MCF 10A (cell line): ENCODE measurements at regions not wholly inside any gene's neighbourhood (a gene's known extent, or its start where the extent isn't known, plus 50 kb on each side); places are given as distances from the start of the nearest gene placed in this dataset.
"Not testable (repeated sequence)": the region's sequence is repeated elsewhere in the genome, so short reads cannot be mapped to it uniquely, and the experiment has no call there.

Experiments used
- BruUV-seq: library from RNA; stranded (reverse); fragments of 400-500 nt; replicated peaks from 2 replicates; lab custom pipeline; 2021; lab: Mats Ljungman, UMichigan
- CTCF ChIA-PET: fragments of 300-600 bp; sonication (Branson Sonifier 250); formaldehyde crosslinking; extraction: SDS; loops from one replicate; lab custom pipeline; 2021; ENCODE audit warnings: antibody characterized with exemption, inconsistent platforms; lab: Yijun Ruan, JAX
- POLR2A ChIA-PET: fragments of 300-600, 350-650 bp; sonication (Branson Sonifier 250); formaldehyde crosslinking; extraction: SDS; loops from one replicate; lab custom pipeline; 2020; ENCODE audit warnings: antibody characterized with exemption, inconsistent platforms; lab: Yijun Ruan, JAX
- DNase-seq: peaks from one replicate; pipeline ENCODE4 v3.0.0-alpha.2; 2018; ENCODE audit not compliant: unreplicated experiment
- H3K27ac Mint-ChIP-seq: one replicate; pipeline ENCODE4 v1.8.0; 2022; ENCODE audit warnings: mild to moderate bottlenecking, low read depth, mixed read lengths; ENCODE audit not compliant: unreplicated experiment
- H3K27me3 Mint-ChIP-seq: one replicate; pipeline ENCODE4 v1.8.0; 2022; ENCODE audit warnings: mixed read lengths; ENCODE audit not compliant: insufficient read depth, unreplicated experiment
- H3K36me3 Mint-ChIP-seq: one replicate; pipeline ENCODE4 v1.8.0; 2022; ENCODE audit warnings: mild to moderate bottlenecking, moderate library complexity, mixed read lengths; ENCODE audit not compliant: insufficient read depth, unreplicated experiment
- H3K4me1 Mint-ChIP-seq: one replicate; pipeline ENCODE4 v1.8.0; 2022; ENCODE audit warnings: mixed read lengths; ENCODE audit not compliant: insufficient read depth, unreplicated experiment
- H3K4me3 Mint-ChIP-seq: one replicate; pipeline ENCODE4 v1.8.0; 2022; ENCODE audit warnings: mild to moderate bottlenecking, moderate library complexity, mixed read lengths; ENCODE audit not compliant: unreplicated experiment
- H3K9me3 Mint-ChIP-seq: one replicate; pipeline ENCODE4 v1.8.0; 2022; ENCODE audit warnings: mixed read lengths; ENCODE audit not compliant: unreplicated experiment
- intact Hi-C: fragments of 100-400 bp; cut with micrococcal nuclease; formaldehyde crosslinking; loops from 2 replicates; pipeline ENCODE4 v1.14.1; 2022
- TF ChIP-seq, protein P1 (sequence below): fragments of 200-600 bp; IDR thresholded peaks from one replicate; pipeline ENCODE4 v1.8.0; 2022; ENCODE audit warnings: antibody characterized with exemption, mild to moderate bottlenecking; ENCODE audit not compliant: unreplicated experiment

DNA sequence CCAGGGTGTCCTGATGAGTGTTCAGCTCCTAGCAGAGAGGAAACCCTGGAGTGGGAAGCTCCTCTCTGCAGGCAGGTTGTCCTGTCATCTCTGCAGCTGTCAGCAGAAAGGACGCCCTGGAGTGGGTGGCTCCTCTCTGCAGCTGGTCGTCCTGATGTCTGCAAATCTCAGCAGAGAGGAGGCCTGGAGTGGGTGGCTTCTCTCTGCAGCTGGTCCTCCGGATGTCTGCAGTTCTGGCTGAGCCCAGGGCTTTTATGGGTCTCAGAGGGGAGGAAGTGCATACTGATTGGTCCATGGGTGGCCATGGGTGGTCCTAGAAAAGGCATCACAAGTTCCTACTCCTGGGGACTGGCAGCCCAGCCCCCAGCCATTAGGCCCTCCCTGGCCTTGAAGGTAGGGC, 102.6 kb upstream of the BNIP2 start:
- no peak for DNase-seq
- Mint-ChIP-seq H3K27me3 (peaks cover 7% of the 10 kb centered on the region), H3K9me3 (no peaks in the 10 kb centered on the region), H3K27ac (no peak overlapping the region), H3K4me1 (peaks cover 16% of the 10 kb centered on the region), H3K4me3 (no peak overlapping the region), H3K36me3 (no peaks in the 10 kb centered on the region)
- CTCF ChIA-PET, result interaction anchor here (0.7 to 1.1 kb wide), 3 partner anchors 11 to 1748 kb away, joined by 3 read pairs; no protein-coding TSS in a partner anchor
- TF ChIP-seq, protein P1, sequence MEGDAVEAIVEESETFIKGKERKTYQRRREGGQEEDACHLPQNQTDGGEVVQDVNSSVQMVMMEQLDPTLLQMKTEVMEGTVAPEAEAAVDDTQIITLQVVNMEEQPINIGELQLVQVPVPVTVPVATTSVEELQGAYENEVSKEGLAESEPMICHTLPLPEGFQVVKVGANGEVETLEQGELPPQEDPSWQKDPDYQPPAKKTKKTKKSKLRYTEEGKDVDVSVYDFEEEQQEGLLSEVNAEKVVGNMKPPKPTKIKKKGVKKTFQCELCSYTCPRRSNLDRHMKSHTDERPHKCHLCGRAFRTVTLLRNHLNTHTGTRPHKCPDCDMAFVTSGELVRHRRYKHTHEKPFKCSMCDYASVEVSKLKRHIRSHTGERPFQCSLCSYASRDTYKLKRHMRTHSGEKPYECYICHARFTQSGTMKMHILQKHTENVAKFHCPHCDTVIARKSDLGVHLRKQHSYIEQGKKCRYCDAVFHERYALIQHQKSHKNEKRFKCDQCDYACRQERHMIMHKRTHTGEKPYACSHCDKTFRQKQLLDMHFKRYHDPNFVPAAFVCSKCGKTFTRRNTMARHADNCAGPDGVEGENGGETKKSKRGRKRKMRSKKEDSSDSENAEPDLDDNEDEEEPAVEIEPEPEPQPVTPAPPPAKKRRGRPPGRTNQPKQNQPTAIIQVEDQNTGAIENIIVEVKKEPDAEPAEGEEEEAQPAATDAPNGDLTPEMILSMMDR, result no peak
- POLR2A ChIA-PET, result interaction anchor here (0.6 to 1.0 kb wide), 3 partner anchors 15 to 95 kb away, joined by 3 to 4 read pairs (median 4); no protein-coding TSS in a partner anchor
- BruUV-seq, result no TSS peak
- intact Hi-C loops, result no loop called here

DNA sequence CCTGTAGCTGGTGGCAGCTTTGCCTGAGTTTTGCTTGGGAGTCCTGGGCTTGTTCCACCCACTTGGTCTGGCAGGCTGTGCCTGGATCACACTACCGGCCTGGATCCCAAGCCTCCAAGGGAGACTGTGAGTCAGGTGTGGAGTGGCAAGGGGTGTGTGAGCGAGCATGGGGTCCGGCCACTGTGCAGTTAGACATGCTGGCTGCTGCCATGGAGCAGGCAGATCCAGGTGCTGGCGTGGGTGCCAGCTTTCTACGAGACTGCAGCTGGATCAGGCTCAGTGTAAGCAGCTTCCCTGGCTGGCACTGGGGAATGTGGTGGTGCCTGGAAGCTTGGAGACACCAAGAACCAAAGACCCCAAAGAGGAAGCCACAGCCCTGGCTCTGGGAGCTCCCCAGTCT, 102.0 kb upstream of the BNIP2 start:
- H3K9me3 Mint-ChIP-seq, result no peaks in the 10 kb centered on the region
- no TSS peak for BruUV-seq
- ChIA-PET POLR2A (interaction anchor here (0.9 to 1.0 kb wide), 2 partner anchors 14 to 95 kb away, joined by 3 to 4 read pairs; no protein-coding TSS in a partner anchor), CTCF (interaction anchor here (0.7 to 1.1 kb wide), 3 partner anchors 12 to 1747 kb away, joined by 3 read pairs; no protein-coding TSS in a partner anchor)
- TF ChIP-seq, protein P1, result no peak
- intact Hi-C loops, result no loop called here
- no peak overlapping the region for H3K4me3 Mint-ChIP-seq
- peaks cover 7% of the 10 kb centered on the region for H3K27me3 Mint-ChIP-seq
- no peak overlapping the region for H3K27ac Mint-ChIP-seq
- no peak for DNase-seq
- peaks cover 16% of the 10 kb centered on the region for H3K4me1 Mint-ChIP-seq
- no peaks in the 10 kb centered on the region for H3K36me3 Mint-ChIP-seq

DNA sequence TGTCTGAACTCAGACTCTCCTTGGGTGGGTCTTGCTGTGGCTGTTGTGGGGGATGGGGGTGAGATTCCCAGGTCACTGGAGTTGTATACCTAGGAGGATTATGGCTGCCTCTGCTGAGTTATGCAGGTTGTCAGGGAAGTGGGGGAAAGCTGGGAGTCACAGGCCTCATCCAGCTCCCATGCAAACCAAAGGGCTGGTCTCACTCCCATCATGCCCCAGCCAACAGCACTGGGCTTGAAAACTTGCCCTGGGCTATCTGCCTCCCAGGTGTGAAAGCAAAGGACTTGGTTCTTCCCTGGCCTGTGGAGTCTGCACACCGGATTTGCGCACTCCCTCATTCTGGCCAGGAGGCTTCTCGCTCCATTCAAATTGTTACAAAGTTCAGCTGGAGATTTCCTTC, 97.3 kb upstream of the BNIP2 start:
- H3K36me3 Mint-ChIP-seq, intact Hi-C loops, H3K27me3 Mint-ChIP-seq, H3K4me1 Mint-ChIP-seq, H3K9me3 Mint-ChIP-seq, DNase-seq, BruUV-seq, H3K4me3 Mint-ChIP-seq, H3K27ac Mint-ChIP-seq, CTCF ChIA-PET: not testable (repeated sequence)
- POLR2A ChIA-PET, result interaction anchor here (0.6 kb wide), 1 partner anchor 71 kb away, joined by 3 read pairs; no protein-coding TSS in a partner anchor

DNA sequence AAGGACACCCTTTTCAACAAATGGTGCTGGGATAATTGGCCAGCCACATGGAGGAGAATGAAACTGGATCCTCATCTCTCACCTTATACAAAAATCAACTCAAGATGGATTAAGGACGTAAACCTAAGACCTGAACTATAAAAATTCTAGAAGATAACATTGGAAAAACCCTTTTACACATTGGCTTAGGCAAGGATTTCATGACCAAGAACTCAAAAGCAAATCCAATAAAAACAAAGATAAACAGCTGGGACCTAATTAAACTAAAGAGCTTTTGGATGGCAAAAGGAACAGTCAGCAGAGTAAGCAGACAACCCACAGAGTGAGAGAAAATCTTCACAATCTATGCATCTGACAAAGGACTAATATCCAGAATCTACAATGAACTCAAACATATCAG, 96.9 kb upstream of the BNIP2 start:
- intact Hi-C loops, H3K36me3 Mint-ChIP-seq, H3K27me3 Mint-ChIP-seq, H3K9me3 Mint-ChIP-seq, DNase-seq, H3K27ac Mint-ChIP-seq, BruUV-seq, H3K4me1 Mint-ChIP-seq, H3K4me3 Mint-ChIP-seq: not testable (repeated sequence)
- ChIA-PET POLR2A (interaction anchor here (0.6 kb wide), 1 partner anchor 70 kb away, joined by 3 read pairs; no protein-coding TSS in a partner anchor), CTCF (interaction anchor here (0.7 kb wide), 1 partner anchor 21 kb away, joined by 3 read pairs; no protein-coding TSS in a partner anchor)

DNA sequence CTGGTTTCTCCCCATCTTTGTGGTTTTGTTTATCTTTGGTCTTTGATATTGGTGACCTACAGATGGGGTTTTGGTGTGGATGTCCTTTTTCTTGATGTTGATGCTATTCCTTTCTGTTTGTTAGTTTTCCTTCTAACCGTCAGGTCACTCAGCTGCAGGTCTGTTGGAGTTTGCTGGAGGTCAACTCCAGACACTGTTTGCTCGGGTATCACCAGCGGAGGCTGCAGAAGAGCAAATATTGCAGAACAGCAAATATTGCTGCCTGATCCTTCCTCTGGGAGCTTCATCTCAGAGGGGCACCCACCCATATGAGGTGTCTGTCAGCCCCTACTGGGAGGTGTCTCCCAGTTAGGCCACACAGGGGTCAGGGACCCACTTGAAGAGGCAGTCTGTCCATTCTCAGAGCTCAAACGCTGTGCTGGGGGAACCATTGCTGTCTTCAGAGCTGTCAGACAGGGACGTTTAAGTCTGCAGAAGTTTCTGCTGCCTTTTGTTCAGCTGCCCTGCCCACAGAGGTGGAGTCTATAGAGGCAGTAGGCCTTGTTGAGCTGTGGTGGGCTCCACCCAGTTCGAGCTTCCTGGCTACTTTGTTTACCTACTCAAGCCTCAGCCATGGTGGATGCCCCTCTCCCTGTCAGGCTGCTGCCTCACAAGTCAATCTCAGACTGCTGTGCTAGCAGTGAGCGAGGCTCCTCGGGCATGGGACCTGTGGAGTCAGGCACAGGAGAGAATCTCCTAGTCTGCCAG, 94.8 kb upstream of the BNIP2 start:
- intact Hi-C loops, H3K4me3 Mint-ChIP-seq, H3K27me3 Mint-ChIP-seq, DNase-seq, BruUV-seq, H3K9me3 Mint-ChIP-seq, H3K4me1 Mint-ChIP-seq, H3K36me3 Mint-ChIP-seq, POLR2A ChIA-PET, H3K27ac Mint-ChIP-seq: not testable (repeated sequence)
- CTCF ChIA-PET, result interaction anchor here (0.6 to 0.7 kb wide), 2 partner anchors 13 to 408 kb away, joined by 3 to 4 read pairs; no protein-coding TSS in a partner anchor
